ENCODE measurements at regions not wholly inside any gene's neighbourhood (a gene's known extent, or its start where the extent isn't known, plus 50 kb on each side); places are given as distances from the start of the nearest gene placed in this dataset.

GRCh38 chr13:104817271-104817670, 1718.2 kb downstream of the EFNB2 start:
- Histone ChIP-seq H2BK15ac (ENCODE audit: low read depth, low read length) (no peak overlapping the region), H3K4ac (ENCODE audit: low read depth, low read length) (no peak overlapping the region), H3K4me3 (ENCODE audit: insufficient read depth, low read depth, low read length) (no peak overlapping the region), H3K14ac (replicated peaks; ENCODE audit: low read depth, low read length) (no peak overlapping the region), H2BK5ac (ENCODE audit: low read depth, low read length, poor library complexity, severe bottlenecking) (no peak overlapping the region), H3K36me3 (ENCODE audit: control insufficient read depth, insufficient read depth, low read length) (no peaks in the 10 kb centered on the region), H2AK5ac (ENCODE audit: low read depth, low read length) (no peak overlapping the region), H3K9ac (ENCODE audit: low read depth, low read length) (no peak overlapping the region), H4K91ac (ENCODE audit: insufficient read depth, low read depth, low read length) (no peak overlapping the region), H3K18ac (ENCODE audit: low read depth, low read length) (no peak overlapping the region), H3K27ac (ENCODE audit: insufficient read depth, low read length) (no peak overlapping the region), H4K8ac (ENCODE audit: low read depth in 2 of 2, low read length in 2 of 2) (no peak overlapping the region), H3K9me1 (ENCODE audit: insufficient read depth, low read length) (no peaks in the 10 kb centered on the region), H3K56ac (ENCODE audit: extremely low read depth, insufficient read depth, low read length) (no peak overlapping the region), H4K20me1 (ENCODE audit: insufficient read depth, low read length) (no peaks in the 10 kb centered on the region), H3K27me3 (ENCODE audit: control insufficient read depth, insufficient read depth, low read length) (no peaks in the 10 kb centered on the region), H3K4me2 (ENCODE audit: low read depth, low read length) (no peak overlapping the region), H2AK9ac (replicated peaks; ENCODE audit: low read depth, low read length, poor library complexity) (no peak overlapping the region), H4K5ac (ENCODE audit: low read depth, low read length) (no peak overlapping the region), H3K23ac (ENCODE audit: low read depth, low read length) (no peak overlapping the region), H2AFZ (replicated peaks; ENCODE audit: low read length, poor library complexity) (no peak overlapping the region), H2BK120ac (ENCODE audit: low read depth, low read length) (no peak overlapping the region), H3K79me1 (ENCODE audit: low read depth in 1 of 2, low read length in 2 of 2) (no peaks in the 10 kb centered on the region), H2BK20ac (ENCODE audit: low read depth, low read length) (no peak overlapping the region), H3K4me1 (ENCODE audit: control insufficient read depth, insufficient read depth, low read length) (no peaks in the 10 kb centered on the region), H3K9me3 (ENCODE audit: control insufficient read depth, insufficient read depth, low read length) (peaks cover 7% of the 10 kb centered on the region; the same call in 1 of the 2 replicates)
- ChIA-PET POLR2A (ENCODE audit: unreplicated experiment) (no interaction called here), CTCF (no interaction called here)
- 61% methylated on average over 2 of the region's 4 CpGs; no CpG with 5 or more reads in 1 of the 2 experiments for WGBS, 2 experiments (ENCODE audit: extremely low coverage in 2 of 2, insufficient read length in 1 of 2)
- no peak for TF ChIP-seq MAFK (IDR thresholded peaks at IDR 0.05; ENCODE audit: low read depth, low read length)
- TF ChIP-seq MAZ (IDR thresholded peaks at IDR 0.05; ENCODE audit: borderline replicate concordance, low read depth, low read length), result no peak
- TF ChIP-seq RFX5 (IDR thresholded peaks at IDR 0.05; ENCODE audit: low read depth, low read length), result no peak
- no peak for TF ChIP-seq CEBPB (IDR thresholded peaks at IDR 0.05; ENCODE audit: low read depth, low read length)
- no peak for DNase-seq
- in situ Hi-C loops (cut with MboI; ENCODE audit: low sequenced_read_pairs), result no loop called here
- dilution Hi-C loops (cut with HindIII; ENCODE audit: low sequenced_read_pairs, unreplicated experiment), result no loop called here
- no TSS peak for BruUV-seq (replicated peaks)
- intact Hi-C loops (cut with micrococcal nuclease), result no loop called here
- ATAC-seq (ENCODE audit: low read depth), result no peak

Measured in IMR-90 (cell line).